ENCODE measurements at regions not wholly inside any gene's neighbourhood (a gene's known extent, or its start where the extent isn't known, plus 50 kb on each side); places are given as distances from the start of the nearest gene placed in this dataset.
A peak's percentile ranks its signal among the peaks of the same experiment; 100 is the strongest.

GRCh38 chr4:123598331-123598730, 201.7 kb downstream of the SPRY1 start:
- Histone ChIP-seq H3K4me2 (replicated peaks; ENCODE audit: low read depth, low read length, poor library complexity, severe bottlenecking) (no peak overlapping the region), H3K79me2 (ENCODE audit: control insufficient read depth, insufficient read depth, low read length) (no peaks in the 10 kb centered on the region), H3K4me1 (ENCODE audit: control insufficient read depth in 2 of 2, insufficient read depth in 2 of 2, low read length in 2 of 2) (peaks cover 18 to 23% of the 10 kb centered on the region in 2 donors), H3K4me3 (ENCODE audit: control extremely low read depth in 1 of 5, extremely low read depth in 1 of 5, insufficient read depth in 1 of 5, low read depth in 2 of 5, low read length in 4 of 5) (no peak overlapping the region), H3K27ac (ENCODE audit: low read length in 2 of 2) (no peak overlapping the region), H2AFZ (ENCODE audit: insufficient read depth, low read depth, low read length, poor library complexity, severe bottlenecking) (no peak overlapping the region), H3K36me3 (replicated peaks in 1 of 2; ENCODE audit: control extremely low read depth in 1 of 2, control insufficient read depth in 1 of 2, extremely low read depth in 1 of 2, insufficient read depth in 2 of 2, low read length in 1 of 2) (no peaks in the 10 kb centered on the region), H3K9ac (ENCODE audit: low read length) (no peak overlapping the region), H3K9me3 (ENCODE audit: control extremely low read depth in 1 of 3, control insufficient read depth in 2 of 3, insufficient read depth in 1 of 3, low read length in 2 of 3) (peaks cover 0 to 2% (median 0%) of the 10 kb centered on the region in 3 donors), H4K20me1 (ENCODE audit: control insufficient read depth, insufficient read depth, low read length, poor library complexity, severe bottlenecking) (no peaks in the 10 kb centered on the region), H3K27me3 (replicated peaks in 1 of 4; ENCODE audit: control extremely low read depth in 1 of 4, control insufficient read depth in 3 of 4, insufficient read depth in 4 of 4, low read length in 3 of 4) (no peaks in the 10 kb centered on the region)
- no peak for TF ChIP-seq EZH2 (IDR thresholded peaks at IDR 0.05; ENCODE audit: borderline replicate concordance, insufficient read depth, low read depth, low read length, poor library complexity, severe bottlenecking)
- TF ChIP-seq, protein P1, sequence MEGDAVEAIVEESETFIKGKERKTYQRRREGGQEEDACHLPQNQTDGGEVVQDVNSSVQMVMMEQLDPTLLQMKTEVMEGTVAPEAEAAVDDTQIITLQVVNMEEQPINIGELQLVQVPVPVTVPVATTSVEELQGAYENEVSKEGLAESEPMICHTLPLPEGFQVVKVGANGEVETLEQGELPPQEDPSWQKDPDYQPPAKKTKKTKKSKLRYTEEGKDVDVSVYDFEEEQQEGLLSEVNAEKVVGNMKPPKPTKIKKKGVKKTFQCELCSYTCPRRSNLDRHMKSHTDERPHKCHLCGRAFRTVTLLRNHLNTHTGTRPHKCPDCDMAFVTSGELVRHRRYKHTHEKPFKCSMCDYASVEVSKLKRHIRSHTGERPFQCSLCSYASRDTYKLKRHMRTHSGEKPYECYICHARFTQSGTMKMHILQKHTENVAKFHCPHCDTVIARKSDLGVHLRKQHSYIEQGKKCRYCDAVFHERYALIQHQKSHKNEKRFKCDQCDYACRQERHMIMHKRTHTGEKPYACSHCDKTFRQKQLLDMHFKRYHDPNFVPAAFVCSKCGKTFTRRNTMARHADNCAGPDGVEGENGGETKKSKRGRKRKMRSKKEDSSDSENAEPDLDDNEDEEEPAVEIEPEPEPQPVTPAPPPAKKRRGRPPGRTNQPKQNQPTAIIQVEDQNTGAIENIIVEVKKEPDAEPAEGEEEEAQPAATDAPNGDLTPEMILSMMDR (IDR thresholded peaks at IDR 0.05): no peak
- H3K4me3 Mint-ChIP-seq: no peak overlapping the region
- CTCF ChIA-PET: no interaction called here
- DNase-seq: no peak
- POLR2A ChIA-PET: no interaction called here
- peaks cover 4% of the 10 kb centered on the region for H3K27me3 Mint-ChIP-seq
- intact Hi-C loops (cut with micrococcal nuclease): no loop called here
- H3K9me3 Mint-ChIP-seq (ENCODE audit: insufficient read depth): no peaks in the 10 kb centered on the region
- WGBS (ENCODE audit: insufficient coverage): no CpG with 5 or more reads among the region's 1 CpG
- H3K27ac Mint-ChIP-seq: no peak overlapping the region
- ATAC-seq (ENCODE audit: low read depth): no peak
- peaks cover 23% of the 10 kb centered on the region for H3K4me1 Mint-ChIP-seq

DNA sequence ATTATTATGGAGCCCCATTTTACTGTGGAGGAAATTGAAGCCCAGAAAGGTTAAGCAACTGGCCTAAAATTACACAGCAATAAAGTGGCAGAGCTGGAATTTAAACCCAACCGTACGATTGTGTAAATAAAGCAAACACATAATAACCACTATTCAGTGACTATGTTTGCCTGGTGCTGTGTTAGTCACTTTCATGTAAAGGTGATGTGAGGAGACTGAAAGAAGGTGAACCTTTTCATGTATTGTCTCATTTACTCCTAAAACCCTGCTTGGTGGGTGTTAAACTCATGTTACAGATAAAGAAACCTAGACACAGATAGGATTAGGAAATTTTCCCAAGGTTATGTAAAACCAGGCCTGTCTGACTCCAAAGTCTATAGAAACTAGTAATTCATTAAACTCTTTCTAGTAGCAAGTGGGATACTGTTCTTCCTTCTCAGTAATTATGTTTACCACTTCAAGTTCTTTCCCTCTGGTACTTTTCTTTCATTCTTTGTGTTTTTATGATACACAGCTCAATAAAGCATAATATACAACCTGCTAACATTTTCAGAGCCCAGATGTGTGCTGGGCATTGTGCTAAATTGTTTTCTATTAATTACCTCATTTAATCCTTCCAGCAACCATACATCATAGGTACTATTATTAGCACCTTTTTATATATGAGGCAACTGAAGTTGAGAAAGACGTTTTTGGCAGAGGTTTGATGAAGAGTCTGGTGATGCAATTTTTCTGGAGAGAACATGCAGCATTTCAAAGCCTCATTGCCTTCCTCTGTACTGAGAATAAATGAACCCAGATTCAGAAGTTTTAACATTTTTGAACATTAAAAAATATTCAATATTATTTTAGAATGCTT, 202.7 kb downstream of the SPRY1 start:
- H3K4me3 Mint-ChIP-seq: peak overlapping the region; percentile 33
- WGBS (ENCODE audit: insufficient coverage): no CpG with 5 or more reads among the region's 3 CpGs

More for the DNA sequence above, 202.7 kb downstream of the SPRY1 start:
- H3K4me3 ChIP-seq (ENCODE audit: control extremely low read depth in 1 of 5, extremely low read depth in 1 of 5, insufficient read depth in 1 of 5, low read depth in 2 of 5, low read length in 4 of 5): no peak overlapping the region
- H3K27ac Mint-ChIP-seq: no peak overlapping the region
- no peak overlapping the region for H2AFZ ChIP-seq (ENCODE audit: insufficient read depth, low read depth, low read length, poor library complexity, severe bottlenecking)
- no peaks in the 10 kb centered on the region for H3K9me3 Mint-ChIP-seq (ENCODE audit: insufficient read depth)
- no peak for DNase-seq
- no peaks in the 10 kb centered on the region for H3K9me3 ChIP-seq (ENCODE audit: control extremely low read depth in 1 of 3, control insufficient read depth in 2 of 3, insufficient read depth in 1 of 3, low read length in 2 of 3)
- no peak overlapping the region for H3K9ac ChIP-seq (ENCODE audit: low read length)
- H4K20me1 ChIP-seq (ENCODE audit: control insufficient read depth, insufficient read depth, low read length, poor library complexity, severe bottlenecking): no peaks in the 10 kb centered on the region
- ChIA-PET CTCF (interaction anchor here (0.6 to 1.2 kb wide), 3 partner anchors 35 to 400 kb away, joined by 3 read pairs; no protein-coding TSS in a partner anchor), POLR2A (no interaction called here)
- peak overlapping the region in 1 of 2 donors; percentile 19 for H3K27ac ChIP-seq (ENCODE audit: low read length in 2 of 2)
- peak overlapping the region; percentile 56 for H3K4me2 ChIP-seq (replicated peaks; ENCODE audit: low read depth, low read length, poor library complexity, severe bottlenecking)
- no peaks in the 10 kb centered on the region for H3K79me2 ChIP-seq (ENCODE audit: control insufficient read depth, insufficient read depth, low read length)
- H3K36me3 ChIP-seq (replicated peaks in 1 of 2; ENCODE audit: control extremely low read depth in 1 of 2, control insufficient read depth in 1 of 2, extremely low read depth in 1 of 2, insufficient read depth in 2 of 2, low read length in 1 of 2): no peaks in the 10 kb centered on the region
- no peak for ATAC-seq (ENCODE audit: low read depth)
- peaks cover 18 to 23% of the 10 kb centered on the region in 2 donors for H3K4me1 ChIP-seq (ENCODE audit: control insufficient read depth in 2 of 2, insufficient read depth in 2 of 2, low read length in 2 of 2)
- peaks cover 4% of the 10 kb centered on the region for H3K27me3 Mint-ChIP-seq
- intact Hi-C loops (cut with micrococcal nuclease): no loop called here
- no peaks in the 10 kb centered on the region for H3K27me3 ChIP-seq (replicated peaks in 1 of 4; ENCODE audit: control extremely low read depth in 1 of 4, control insufficient read depth in 3 of 4, insufficient read depth in 4 of 4, low read length in 3 of 4)
- peaks cover 23% of the 10 kb centered on the region for H3K4me1 Mint-ChIP-seq
- TF ChIP-seq, protein P1 (IDR thresholded peaks at IDR 0.05): no peak
- no peak for TF ChIP-seq EZH2 (IDR thresholded peaks at IDR 0.05; ENCODE audit: borderline replicate concordance, insufficient read depth, low read depth, low read length, poor library complexity, severe bottlenecking)

All from B cell (primary cell).